ENCODE measurements at regions not wholly inside any gene's neighbourhood (a gene's known extent, or its start where the extent isn't known, plus 50 kb on each side); places are given as distances from the start of the nearest gene placed in this dataset.

GRCh38 chr6:87847135-87847829 is 145.2 kb upstream of the AKIRIN2 start:
- FAIRE-seq: no peak

- no peak for FAIRE-seq
Observed at GRCh38 chr6:87846434-87846833, 144.4 kb upstream of the AKIRIN2 start.

- no peak for FAIRE-seq
Observed at GRCh38 chr6:87840324-87840723, 138.3 kb upstream of the AKIRIN2 start.

- FAIRE-seq: no peak
Observed at GRCh38 chr6:87837876-87838275, 135.8 kb upstream of the AKIRIN2 start.

GRCh38 chr6:87837444-87837843 is 135.4 kb upstream of the AKIRIN2 start:
- FAIRE-seq: peak; percentile 14

- peak; percentile 97 for FAIRE-seq
Observed at GRCh38 chr6:87832025-87832825, 130.2 kb upstream of the AKIRIN2 start.

GRCh38 chr6:87830907-87831306 is 128.9 kb upstream of the AKIRIN2 start:
- no peak for FAIRE-seq

- FAIRE-seq: no peak
Observed at GRCh38 chr6:87829622-87830121, 127.6 kb upstream of the AKIRIN2 start.

- no peak for FAIRE-seq
Observed at GRCh38 chr6:87828044-87828443, 126.0 kb upstream of the AKIRIN2 start.

GRCh38 chr6:87827346-87827745 is 125.3 kb upstream of the AKIRIN2 start:
- FAIRE-seq: no peak

GRCh38 chr6:87826424-87826823 is 124.4 kb upstream of the AKIRIN2 start:
- FAIRE-seq: no peak

- no peak for FAIRE-seq
Observed at GRCh38 chr6:87825821-87826221, 123.8 kb upstream of the AKIRIN2 start.

GRCh38 chr6:87824958-87825491 is 123.0 kb upstream of the AKIRIN2 start:
- FAIRE-seq: no peak

GRCh38 chr6:87822011-87822410 is 120.0 kb upstream of the AKIRIN2 start:
- FAIRE-seq: no peak

- FAIRE-seq: no peak
Observed at GRCh38 chr6:87820343-87820984, 118.4 kb upstream of the AKIRIN2 start.

GRCh38 chr6:87817183-87817582 is 115.2 kb upstream of the AKIRIN2 start:
- FAIRE-seq: no peak

GRCh38 chr6:87815449-87815848 is 113.4 kb upstream of the AKIRIN2 start:
- FAIRE-seq: no peak

GRCh38 chr6:87808005-87808757 is 106.1 kb upstream of the AKIRIN2 start:
- FAIRE-seq: no peak

- FAIRE-seq: no peak
Observed at GRCh38 chr6:87807475-87807874, 105.4 kb upstream of the AKIRIN2 start.

GRCh38 chr6:87806635-87807034 is 104.6 kb upstream of the AKIRIN2 start:
- no peak for FAIRE-seq

GRCh38 chr6:87806099-87806498 is 104.1 kb upstream of the AKIRIN2 start:
- FAIRE-seq: no peak

- FAIRE-seq: peak; percentile 71
Observed at GRCh38 chr6:87803791-87804190, 101.8 kb upstream of the AKIRIN2 start.

- FAIRE-seq: no peak
Observed at GRCh38 chr6:87799651-87800050, 97.6 kb upstream of the AKIRIN2 start.
